ENCODE measurements at regions not wholly inside any gene's neighbourhood (a gene's known extent, or its start where the extent isn't known, plus 50 kb on each side); places are given as distances from the start of the nearest gene placed in this dataset.

DNA sequence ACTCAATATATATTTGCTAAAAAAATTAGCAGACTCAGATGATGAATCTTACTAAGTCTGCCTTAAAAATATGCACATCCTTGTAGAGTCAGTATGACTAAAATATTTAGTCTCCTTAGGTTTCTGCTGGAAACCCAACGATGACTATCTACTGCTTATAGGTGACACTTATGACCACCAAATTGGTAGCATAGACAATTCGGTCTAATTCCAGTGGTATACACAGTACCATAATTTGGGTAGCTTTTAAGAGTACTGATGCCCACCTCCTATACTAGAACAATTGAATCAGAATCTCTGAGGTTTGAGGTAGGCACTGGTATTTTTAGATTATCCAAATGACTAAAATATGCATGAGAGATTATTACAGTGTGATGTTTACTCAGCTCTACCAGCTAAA, 740.8 kb upstream of the ZEB2 start:
- no peak for TF ChIP-seq POLR2A (IDR thresholded peaks at IDR 0.05)
- TF ChIP-seq, protein P1, sequence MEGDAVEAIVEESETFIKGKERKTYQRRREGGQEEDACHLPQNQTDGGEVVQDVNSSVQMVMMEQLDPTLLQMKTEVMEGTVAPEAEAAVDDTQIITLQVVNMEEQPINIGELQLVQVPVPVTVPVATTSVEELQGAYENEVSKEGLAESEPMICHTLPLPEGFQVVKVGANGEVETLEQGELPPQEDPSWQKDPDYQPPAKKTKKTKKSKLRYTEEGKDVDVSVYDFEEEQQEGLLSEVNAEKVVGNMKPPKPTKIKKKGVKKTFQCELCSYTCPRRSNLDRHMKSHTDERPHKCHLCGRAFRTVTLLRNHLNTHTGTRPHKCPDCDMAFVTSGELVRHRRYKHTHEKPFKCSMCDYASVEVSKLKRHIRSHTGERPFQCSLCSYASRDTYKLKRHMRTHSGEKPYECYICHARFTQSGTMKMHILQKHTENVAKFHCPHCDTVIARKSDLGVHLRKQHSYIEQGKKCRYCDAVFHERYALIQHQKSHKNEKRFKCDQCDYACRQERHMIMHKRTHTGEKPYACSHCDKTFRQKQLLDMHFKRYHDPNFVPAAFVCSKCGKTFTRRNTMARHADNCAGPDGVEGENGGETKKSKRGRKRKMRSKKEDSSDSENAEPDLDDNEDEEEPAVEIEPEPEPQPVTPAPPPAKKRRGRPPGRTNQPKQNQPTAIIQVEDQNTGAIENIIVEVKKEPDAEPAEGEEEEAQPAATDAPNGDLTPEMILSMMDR (IDR thresholded peaks at IDR 0.05): no peak
- TF ChIP-seq EP300 (IDR thresholded peaks at IDR 0.05): no peak
- TF ChIP-seq POLR2AphosphoS5 (IDR thresholded peaks at IDR 0.05): no peak

Measured in suprapubic skin (tissue), 4 donors.